Thyroid gland (tissue), 4 donors: ENCODE measurements at regions not wholly inside any gene's neighbourhood (a gene's known extent, or its start where the extent isn't known, plus 50 kb on each side); places are given as distances from the start of the nearest gene placed in this dataset.

Experiments used
- POLR2A ChIP-seq, 2 donors: fragments of 450-650 bp; IDR thresholded peaks; one replicate each; pipeline ENCODE4 v1.6.1; 2017; ENCODE audit warnings: antibody characterized with exemption in 2 of 2, mild to moderate bottlenecking in 2 of 2, moderate library complexity in 1 of 2
- TF ChIP-seq, protein P1 (sequence below), 6 experiments: fragments of 200-600 bp in 3 of 6; fragments of 450-650 bp in 3 of 6; sonication (generic) in 3 of 6; IDR thresholded peaks; one replicate each; pipeline ENCODE4 v1.5.1; 2016 to 2019; ENCODE audit warnings: antibody characterized with exemption in 6 of 6, mild to moderate bottlenecking in 2 of 6, inconsistent platforms in 1 of 6, moderate library complexity in 1 of 6

GRCh38 chr7:11946794-11947193 lies 114.8 kb upstream of the THSD7A start:
- TF ChIP-seq, protein P1, sequence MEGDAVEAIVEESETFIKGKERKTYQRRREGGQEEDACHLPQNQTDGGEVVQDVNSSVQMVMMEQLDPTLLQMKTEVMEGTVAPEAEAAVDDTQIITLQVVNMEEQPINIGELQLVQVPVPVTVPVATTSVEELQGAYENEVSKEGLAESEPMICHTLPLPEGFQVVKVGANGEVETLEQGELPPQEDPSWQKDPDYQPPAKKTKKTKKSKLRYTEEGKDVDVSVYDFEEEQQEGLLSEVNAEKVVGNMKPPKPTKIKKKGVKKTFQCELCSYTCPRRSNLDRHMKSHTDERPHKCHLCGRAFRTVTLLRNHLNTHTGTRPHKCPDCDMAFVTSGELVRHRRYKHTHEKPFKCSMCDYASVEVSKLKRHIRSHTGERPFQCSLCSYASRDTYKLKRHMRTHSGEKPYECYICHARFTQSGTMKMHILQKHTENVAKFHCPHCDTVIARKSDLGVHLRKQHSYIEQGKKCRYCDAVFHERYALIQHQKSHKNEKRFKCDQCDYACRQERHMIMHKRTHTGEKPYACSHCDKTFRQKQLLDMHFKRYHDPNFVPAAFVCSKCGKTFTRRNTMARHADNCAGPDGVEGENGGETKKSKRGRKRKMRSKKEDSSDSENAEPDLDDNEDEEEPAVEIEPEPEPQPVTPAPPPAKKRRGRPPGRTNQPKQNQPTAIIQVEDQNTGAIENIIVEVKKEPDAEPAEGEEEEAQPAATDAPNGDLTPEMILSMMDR (IDR thresholded peaks at IDR 0.05) = no peak
- no peak for TF ChIP-seq POLR2A (IDR thresholded peaks at IDR 0.05)
